HG03060 (cell line): ENCODE measurements at regions not wholly inside any gene's neighbourhood (a gene's known extent, or its start where the extent isn't known, plus 50 kb on each side); places are given as distances from the start of the nearest gene placed in this dataset.

Source experiments
- ATAC-seq: cut with Tn5 transposase; IDR thresholded peaks from one replicate; pipeline ENCODE4 v1.9.1; 2021; ENCODE audit warnings: low read depth, moderate number of reproducible peaks; ENCODE audit not compliant: unreplicated experiment

- no peak for ATAC-seq
These were observed 105.7 kb upstream of the SLC14A2 start for GRCh38 chr18:45509535-45509934.

- ATAC-seq, result no peak
These were observed 104.6 kb upstream of the SLC14A2 start for GRCh38 chr18:45510656-45511055.

GRCh38 chr18:45512363-45512953 is 102.8 kb upstream of the SLC14A2 start:
- ATAC-seq, result no peak

- no peak for ATAC-seq
These were observed 98.0 kb upstream of the SLC14A2 start for GRCh38 chr18:45517181-45517741.

- no peak for ATAC-seq
These were observed 96.7 kb upstream of the SLC14A2 start for GRCh38 chr18:45518311-45519155.

GRCh38 chr18:45519411-45520280 is 95.6 kb upstream of the SLC14A2 start:
- no peak for ATAC-seq

- ATAC-seq, result no peak
These were observed 94.1 kb upstream of the SLC14A2 start for GRCh38 chr18:45521136-45521535.

GRCh38 chr18:45521777-45522176 is 93.5 kb upstream of the SLC14A2 start:
- no peak for ATAC-seq

- ATAC-seq, result no peak
These were observed 92.9 kb upstream of the SLC14A2 start for GRCh38 chr18:45522371-45522770.

GRCh38 chr18:45525301-45525700 is 90.0 kb upstream of the SLC14A2 start:
- ATAC-seq, result no peak

- ATAC-seq, result no peak
These were observed 89.0 kb upstream of the SLC14A2 start for GRCh38 chr18:45526114-45526841.

- no peak for ATAC-seq
These were observed 87.4 kb upstream of the SLC14A2 start for GRCh38 chr18:45527891-45528290.

- ATAC-seq, result no peak
These were observed 86.5 kb upstream of the SLC14A2 start for GRCh38 chr18:45528712-45529336.

GRCh38 chr18:45538444-45538843 is 76.8 kb upstream of the SLC14A2 start:
- ATAC-seq, result no peak

GRCh38 chr18:45539491-45539891 is 75.8 kb upstream of the SLC14A2 start:
- ATAC-seq, result no peak

- ATAC-seq, result no peak
These were observed 75.2 kb upstream of the SLC14A2 start for GRCh38 chr18:45540125-45540524.

- no peak for ATAC-seq
These were observed 73.9 kb upstream of the SLC14A2 start for GRCh38 chr18:45541421-45541820.

- no peak for ATAC-seq
These were observed 73.2 kb upstream of the SLC14A2 start for GRCh38 chr18:45542043-45542442.

- ATAC-seq, result no peak
These were observed 67.4 kb upstream of the SLC14A2 start for GRCh38 chr18:45547910-45548309.

- no peak for ATAC-seq
These were observed 66.7 kb upstream of the SLC14A2 start for GRCh38 chr18:45548614-45549013.
